ENCODE measurements at regions not wholly inside any gene's neighbourhood (a gene's known extent, or its start where the extent isn't known, plus 50 kb on each side); places are given as distances from the start of the nearest gene placed in this dataset.

DNA sequence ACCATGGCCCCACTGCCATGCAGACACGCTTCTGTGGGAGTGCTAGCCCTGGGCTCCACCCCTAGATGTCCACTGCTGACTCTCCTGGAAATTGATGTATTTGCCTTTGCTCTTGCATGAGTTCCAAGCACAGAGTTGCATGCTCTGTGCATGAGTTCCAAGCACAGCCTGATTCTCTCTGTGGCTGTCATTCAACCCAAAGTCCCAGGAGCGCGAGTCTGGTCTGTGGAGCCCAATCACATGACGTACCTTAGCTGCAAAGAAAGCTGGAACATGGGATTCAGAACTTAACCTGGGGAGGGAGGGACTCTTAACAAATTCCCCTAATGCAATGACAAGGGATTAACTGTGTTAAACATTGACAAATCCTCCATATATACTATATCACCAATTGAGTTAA is 114.3 kb upstream of the SLC24A3 start:
- no peak for DNase-seq (ENCODE audit: low spot score)
- TF ChIP-seq, protein P1, sequence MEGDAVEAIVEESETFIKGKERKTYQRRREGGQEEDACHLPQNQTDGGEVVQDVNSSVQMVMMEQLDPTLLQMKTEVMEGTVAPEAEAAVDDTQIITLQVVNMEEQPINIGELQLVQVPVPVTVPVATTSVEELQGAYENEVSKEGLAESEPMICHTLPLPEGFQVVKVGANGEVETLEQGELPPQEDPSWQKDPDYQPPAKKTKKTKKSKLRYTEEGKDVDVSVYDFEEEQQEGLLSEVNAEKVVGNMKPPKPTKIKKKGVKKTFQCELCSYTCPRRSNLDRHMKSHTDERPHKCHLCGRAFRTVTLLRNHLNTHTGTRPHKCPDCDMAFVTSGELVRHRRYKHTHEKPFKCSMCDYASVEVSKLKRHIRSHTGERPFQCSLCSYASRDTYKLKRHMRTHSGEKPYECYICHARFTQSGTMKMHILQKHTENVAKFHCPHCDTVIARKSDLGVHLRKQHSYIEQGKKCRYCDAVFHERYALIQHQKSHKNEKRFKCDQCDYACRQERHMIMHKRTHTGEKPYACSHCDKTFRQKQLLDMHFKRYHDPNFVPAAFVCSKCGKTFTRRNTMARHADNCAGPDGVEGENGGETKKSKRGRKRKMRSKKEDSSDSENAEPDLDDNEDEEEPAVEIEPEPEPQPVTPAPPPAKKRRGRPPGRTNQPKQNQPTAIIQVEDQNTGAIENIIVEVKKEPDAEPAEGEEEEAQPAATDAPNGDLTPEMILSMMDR (IDR thresholded peaks at IDR 0.05; ENCODE audit: extremely low read depth, missing control alignments) = no peak

DNA sequence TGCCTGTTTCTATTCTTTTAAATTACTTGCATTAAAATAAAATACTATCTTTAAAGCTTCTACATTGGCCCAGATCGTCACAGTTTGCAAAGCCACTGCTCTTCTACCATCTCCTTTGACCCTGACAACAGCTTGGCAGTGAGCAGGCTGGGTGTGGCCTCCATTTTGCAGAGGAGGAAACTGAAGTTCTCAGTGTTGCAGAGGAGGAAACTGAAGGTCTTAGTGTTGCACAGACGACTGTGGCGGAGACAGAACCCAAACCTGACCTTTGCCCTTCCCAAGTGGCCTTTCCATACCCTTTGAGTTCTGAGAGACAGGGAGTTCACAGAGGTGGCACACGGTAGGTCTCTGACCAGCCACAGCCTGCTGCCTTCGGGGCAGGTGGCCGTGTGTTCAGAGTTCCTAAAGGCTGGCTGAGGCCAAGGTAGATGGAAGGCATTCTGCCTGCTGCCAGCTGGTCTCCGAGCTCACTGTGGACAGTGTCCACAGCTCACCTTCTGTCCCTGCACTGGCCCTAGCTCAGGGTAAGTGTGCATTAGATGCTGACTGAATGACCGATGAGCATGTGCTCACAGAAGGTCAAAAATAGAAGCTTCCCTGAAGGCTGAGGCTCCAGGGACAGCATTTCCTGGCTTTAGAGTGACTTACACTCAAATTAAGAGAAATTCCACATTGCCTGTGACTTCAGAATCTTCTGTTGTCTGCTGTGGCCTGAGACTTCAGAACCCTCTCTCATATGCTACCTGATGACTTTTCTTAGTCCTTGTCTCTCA is 113.5 kb upstream of the SLC24A3 start:
- TF ChIP-seq, protein P1 (IDR thresholded peaks at IDR 0.05; ENCODE audit: extremely low read depth, missing control alignments) = no peak
- DNase-seq (ENCODE audit: low spot score) = no peak

DNA sequence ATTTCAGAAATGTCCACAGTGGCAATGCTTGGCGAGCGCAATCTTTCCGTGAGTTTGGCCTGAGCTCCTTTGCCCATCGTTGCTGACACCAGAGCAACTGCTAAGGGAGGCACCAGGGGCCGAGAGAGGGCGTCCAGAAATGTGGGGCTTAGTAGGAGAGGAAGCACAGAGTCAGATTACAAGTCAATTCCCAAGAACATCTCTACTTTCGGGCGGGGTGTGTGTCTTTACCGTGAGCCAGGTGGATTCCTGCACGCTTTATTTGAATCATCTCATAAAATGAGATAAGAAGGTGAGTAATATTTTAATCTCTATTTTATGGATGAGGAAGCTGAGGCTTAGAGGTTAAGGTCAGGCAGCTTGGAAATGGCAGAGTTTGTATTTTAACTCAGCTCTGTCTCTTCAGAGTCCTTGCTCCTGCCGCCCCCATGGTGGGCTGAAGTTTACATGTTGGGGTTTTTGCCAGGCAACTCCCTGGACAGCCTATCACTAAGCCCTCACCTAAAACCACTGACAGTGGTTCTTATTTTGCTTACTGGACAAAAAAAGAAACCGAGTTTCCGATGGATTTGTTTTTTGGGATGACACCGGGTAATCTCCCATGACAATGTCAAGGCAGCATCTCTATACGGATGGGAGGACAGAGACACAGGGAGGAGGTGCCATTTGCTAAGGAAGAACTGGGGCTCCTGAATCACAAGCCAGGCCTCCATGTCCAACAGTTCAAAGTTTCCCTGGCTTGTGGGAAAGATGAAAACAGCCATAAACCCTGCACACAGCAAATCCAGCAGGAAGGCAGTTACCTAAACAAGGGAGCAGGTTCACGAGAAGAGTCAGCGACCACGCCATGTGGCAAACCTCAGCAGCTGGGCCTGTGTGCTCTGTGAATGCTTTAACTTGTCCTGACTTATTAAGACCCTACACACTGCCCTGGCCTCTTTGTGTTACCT is 112.6 kb upstream of the SLC24A3 start:
- TF ChIP-seq, protein P1 (IDR thresholded peaks at IDR 0.05; ENCODE audit: extremely low read depth, missing control alignments) = no peak
- no peak for DNase-seq (ENCODE audit: low spot score)

DNA sequence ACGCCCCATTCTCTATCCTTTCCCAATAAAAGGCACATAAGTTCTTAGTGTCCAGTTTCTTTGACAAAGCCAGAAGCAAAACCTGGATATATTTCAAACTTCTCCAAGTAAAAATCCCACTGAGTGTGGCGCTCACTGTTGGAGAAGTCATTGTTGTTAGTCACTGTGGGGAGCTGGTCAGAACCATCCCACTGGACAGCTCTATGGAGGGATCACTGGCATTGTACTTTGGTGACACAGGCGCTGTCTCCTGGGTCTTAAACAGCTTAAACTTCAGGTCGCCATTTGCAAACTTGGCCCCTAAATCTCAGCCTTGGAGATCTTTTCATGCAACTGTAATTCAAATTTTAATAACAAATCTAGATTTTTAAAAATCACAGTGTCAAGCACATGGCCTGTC is 111.5 kb upstream of the SLC24A3 start:
- TF ChIP-seq, protein P1 (IDR thresholded peaks at IDR 0.05; ENCODE audit: extremely low read depth, missing control alignments) = no peak

DNA sequence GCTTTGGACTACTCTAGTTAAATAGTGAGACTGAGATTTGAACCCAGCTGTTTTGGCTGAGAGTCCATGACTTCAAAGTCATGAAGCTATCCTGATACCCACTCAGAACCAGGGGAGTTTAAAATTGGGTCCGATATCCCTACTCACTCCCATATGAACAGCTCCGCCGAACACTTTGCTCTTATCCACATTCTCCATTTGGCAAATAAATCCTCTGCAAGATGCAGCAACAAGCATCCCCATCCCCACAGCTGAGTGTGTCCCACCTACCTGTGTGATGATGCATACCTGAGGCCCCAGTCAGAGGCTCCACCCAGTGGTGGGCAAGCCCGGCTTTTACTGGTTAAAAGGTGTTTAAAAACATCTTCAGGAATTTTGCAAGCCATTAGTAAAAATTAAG is 108.3 kb upstream of the SLC24A3 start:
- TF ChIP-seq, protein P1 (IDR thresholded peaks at IDR 0.05; ENCODE audit: extremely low read depth, missing control alignments) = no peak
- no peak for DNase-seq (ENCODE audit: low spot score)

More for the DNA sequence above, 111.5 kb upstream of the SLC24A3 start:
- DNase-seq (ENCODE audit: low spot score) = no peak

DNA sequence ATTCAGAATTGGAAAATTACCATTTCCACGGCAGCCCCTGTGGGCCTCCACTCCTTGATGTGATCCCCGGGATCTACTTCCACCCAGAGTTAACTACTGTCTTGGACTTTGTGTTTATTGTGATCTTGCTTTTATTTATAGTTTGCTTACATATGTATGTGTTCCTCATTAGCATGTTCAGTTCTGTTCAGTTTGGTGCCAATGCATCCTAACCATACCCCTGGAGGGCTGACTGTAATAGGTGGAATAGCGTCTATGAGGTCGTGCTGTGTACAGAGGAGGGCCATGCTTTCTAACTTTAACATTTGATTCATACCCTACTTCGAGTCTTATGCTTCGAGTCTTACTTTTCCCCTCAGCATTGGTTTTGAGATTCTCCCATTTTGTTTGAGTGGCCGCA is 104.3 kb upstream of the SLC24A3 start:
- TF ChIP-seq, protein P1 (IDR thresholded peaks at IDR 0.05; ENCODE audit: extremely low read depth, missing control alignments) = no peak
- no peak for DNase-seq (ENCODE audit: low spot score)

DNA sequence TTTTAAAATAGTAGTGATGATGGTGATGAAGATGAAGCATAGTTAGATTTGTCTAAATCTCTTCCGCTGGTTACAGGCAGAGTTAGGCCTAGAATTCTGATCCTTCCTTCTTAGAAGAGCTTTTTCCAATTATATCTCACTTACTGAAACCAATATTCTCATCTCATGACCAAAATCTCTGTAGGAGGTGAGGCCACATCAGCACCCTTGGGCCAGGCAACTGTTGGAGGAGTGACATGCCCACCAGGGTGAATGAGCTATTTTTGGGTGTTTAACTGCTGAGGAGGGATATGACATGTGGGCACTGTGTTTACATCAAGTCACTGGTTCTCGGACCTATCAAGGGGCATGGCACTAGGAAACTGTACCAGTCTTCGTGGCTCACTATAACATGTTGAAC is 102.2 kb upstream of the SLC24A3 start:
- TF ChIP-seq, protein P1 (IDR thresholded peaks at IDR 0.05; ENCODE audit: extremely low read depth, missing control alignments) = no peak

More for the DNA sequence above, 102.2 kb upstream of the SLC24A3 start:
- DNase-seq (ENCODE audit: low spot score) = no peak

All from GM20000 (cell line).